Endodermal cell (in vitro differentiated cells): ENCODE measurements at regions not wholly inside any gene's neighbourhood (a gene's known extent, or its start where the extent isn't known, plus 50 kb on each side); places are given as distances from the start of the nearest gene placed in this dataset.
"Not testable (repeated sequence)": the region's sequence is repeated elsewhere in the genome, so short reads cannot be mapped to it uniquely, and the experiment has no call there.

ENCODE experiments used
- DNase-seq: peaks from one replicate; pipeline ENCODE4 v3.0.0-alpha.2; 2017
- H3K27ac ChIP-seq: 2 replicates; pipeline ENCODE4 v1.5.1; 2013; ENCODE audit warnings: mild to moderate bottlenecking, low read depth, low read length, moderate library complexity
- H3K27me3 ChIP-seq: 2 replicates; pipeline ENCODE4 v1.6.1; 2013; ENCODE audit warnings: mild to moderate bottlenecking, low read length, moderate library complexity; ENCODE audit not compliant: insufficient read depth, control insufficient read depth, poor library complexity, severe bottlenecking
- H3K36me3 ChIP-seq: 2 replicates; pipeline ENCODE4 v1.7.0; 2013; ENCODE audit warnings: mild to moderate bottlenecking, low read length, moderate library complexity; ENCODE audit not compliant: control insufficient read depth, insufficient read depth
- H3K4me1 ChIP-seq: one replicate; pipeline ENCODE4 v1.7.0; 2013; ENCODE audit warnings: low read length; ENCODE audit not compliant: control insufficient read depth, insufficient read depth
- H3K4me3 ChIP-seq: 2 replicates; pipeline ENCODE4 v1.5.1; 2013; ENCODE audit warnings: mild to moderate bottlenecking, low read length, moderate library complexity
- H3K9ac ChIP-seq: 2 replicates; pipeline ENCODE4 v1.6.1; 2013; ENCODE audit warnings: mild to moderate bottlenecking, low read length, moderate library complexity; ENCODE audit not compliant: poor library complexity, severe bottlenecking; ENCODE audit errors: extremely low read depth
- H3K9me3 ChIP-seq: 2 replicates; pipeline ENCODE4 v1.6.1; 2013; ENCODE audit warnings: mild to moderate bottlenecking, low read length, moderate library complexity; ENCODE audit not compliant: control insufficient read depth
- H3K27ac Mint-ChIP-seq: 2 replicates; pipeline ENCODE4 v1.8.0; 2020; ENCODE audit warnings: mixed read lengths
- H3K27me3 Mint-ChIP-seq: 2 replicates; pipeline ENCODE4 v1.8.0; 2021; ENCODE audit warnings: mild to moderate bottlenecking, mixed read lengths; ENCODE audit not compliant: insufficient read depth
- H3K36me3 Mint-ChIP-seq: 2 replicates; pipeline ENCODE4 v1.8.0; 2020; ENCODE audit warnings: low read depth, mixed read lengths
- H3K4me1 Mint-ChIP-seq: 2 replicates; pipeline ENCODE4 v1.8.0; 2020; ENCODE audit warnings: mixed read lengths
- H3K4me3 Mint-ChIP-seq: 2 replicates; pipeline ENCODE4 v1.8.0; 2020; ENCODE audit warnings: mild to moderate bottlenecking, moderate library complexity, mixed read lengths
- H3K9me3 Mint-ChIP-seq: 2 replicates; pipeline ENCODE4 v1.8.0; 2020; ENCODE audit warnings: mild to moderate bottlenecking, mixed read lengths
- WGBS, 2 experiments: methylation state at CpG; one replicate each; pipeline versions ENCODE4 v1.1.5 to v1.1.7; 2013; ENCODE audit warnings: missing lambda C conversion rate in 2 of 2, mixed read lengths in 1 of 2; ENCODE audit not compliant: insufficient coverage in 1 of 2, insufficient read length in 1 of 2; 5-methylcytosine and 5-hydroxymethylcytosine counted together
- TF ChIP-seq, protein P1 (sequence below): fragments of 200-600 bp; sonication (generic); conservative IDR thresholded peaks from 2 replicates; pipeline ENCODE4 v1.5.0; 2021; ENCODE audit warnings: antibody characterized with exemption, mild to moderate bottlenecking

GRCh38 chr7:34567906-34568305 lies 90.1 kb upstream of the NPSR1 start:
- H3K9me3 ChIP-seq, result peaks cover 9% of the 10 kb centered on the region
- no peak for DNase-seq
- Mint-ChIP-seq H3K4me1 (peaks cover 22% of the 10 kb centered on the region), H3K36me3 (no peaks in the 10 kb centered on the region), H3K4me3 (no peak overlapping the region), H3K9me3 (peaks cover 3% of the 10 kb centered on the region), H3K27ac (no peak overlapping the region), H3K27me3 (peaks cover 16% of the 10 kb centered on the region)
- peaks cover 3% of the 10 kb centered on the region for H3K4me1 ChIP-seq
- TF ChIP-seq, protein P1, sequence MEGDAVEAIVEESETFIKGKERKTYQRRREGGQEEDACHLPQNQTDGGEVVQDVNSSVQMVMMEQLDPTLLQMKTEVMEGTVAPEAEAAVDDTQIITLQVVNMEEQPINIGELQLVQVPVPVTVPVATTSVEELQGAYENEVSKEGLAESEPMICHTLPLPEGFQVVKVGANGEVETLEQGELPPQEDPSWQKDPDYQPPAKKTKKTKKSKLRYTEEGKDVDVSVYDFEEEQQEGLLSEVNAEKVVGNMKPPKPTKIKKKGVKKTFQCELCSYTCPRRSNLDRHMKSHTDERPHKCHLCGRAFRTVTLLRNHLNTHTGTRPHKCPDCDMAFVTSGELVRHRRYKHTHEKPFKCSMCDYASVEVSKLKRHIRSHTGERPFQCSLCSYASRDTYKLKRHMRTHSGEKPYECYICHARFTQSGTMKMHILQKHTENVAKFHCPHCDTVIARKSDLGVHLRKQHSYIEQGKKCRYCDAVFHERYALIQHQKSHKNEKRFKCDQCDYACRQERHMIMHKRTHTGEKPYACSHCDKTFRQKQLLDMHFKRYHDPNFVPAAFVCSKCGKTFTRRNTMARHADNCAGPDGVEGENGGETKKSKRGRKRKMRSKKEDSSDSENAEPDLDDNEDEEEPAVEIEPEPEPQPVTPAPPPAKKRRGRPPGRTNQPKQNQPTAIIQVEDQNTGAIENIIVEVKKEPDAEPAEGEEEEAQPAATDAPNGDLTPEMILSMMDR, result no peak
- no peak overlapping the region for H3K4me3 ChIP-seq
- H3K36me3 ChIP-seq, result no peaks in the 10 kb centered on the region
- no peak overlapping the region for H3K9ac ChIP-seq
- H3K27me3 ChIP-seq, result no peaks in the 10 kb centered on the region
- no peak overlapping the region for H3K27ac ChIP-seq
- 75% methylated on average over 1 of the region's 1 CpG; no CpG with 5 or more reads in 1 of the 2 experiments for WGBS, 2 experiments

- H3K4me1 ChIP-seq, result peaks cover 3% of the 10 kb centered on the region
- TF ChIP-seq, protein P1, result no peak
- Mint-ChIP-seq H3K27me3 (peaks cover under 1% of the 10 kb centered on the region), H3K4me1 (peaks cover 22% of the 10 kb centered on the region), H3K9me3 (peaks cover 15% of the 10 kb centered on the region), H3K36me3 (peaks cover 2% of the 10 kb centered on the region), H3K27ac (no peak overlapping the region), H3K4me3 (no peak overlapping the region)
- WGBS, 2 experiments, result 73 to 100% methylated on average over 1 to 6 of the region's 6 CpGs
- H3K27ac ChIP-seq, result no peak overlapping the region
- H3K27me3 ChIP-seq, result no peaks in the 10 kb centered on the region
- H3K4me3 ChIP-seq, result peak overlapping the region; percentile 3
- peaks cover 23% of the 10 kb centered on the region for H3K9me3 ChIP-seq
- no peak overlapping the region for H3K9ac ChIP-seq
- H3K36me3 ChIP-seq, result no peaks in the 10 kb centered on the region
- peak; percentile 60 for DNase-seq
Measured at GRCh38 chr7:34569975-34570699, 87.9 kb upstream of the NPSR1 start.

GRCh38 chr7:34575006-34575405 lies 83.0 kb upstream of the NPSR1 start:
- H3K9me3 ChIP-seq, result peaks cover 24% of the 10 kb centered on the region
- Mint-ChIP-seq H3K4me1 (no peaks in the 10 kb centered on the region), H3K9me3 (peaks cover 48% of the 10 kb centered on the region), H3K27ac (no peak overlapping the region), H3K27me3 (no peaks in the 10 kb centered on the region), H3K36me3 (peaks cover 2% of the 10 kb centered on the region), H3K4me3 (no peak overlapping the region)
- TF ChIP-seq, protein P1, result no peak
- no peak overlapping the region for H3K9ac ChIP-seq
- no peak overlapping the region for H3K4me3 ChIP-seq
- H3K36me3 ChIP-seq, result no peaks in the 10 kb centered on the region
- DNase-seq, result no peak
- H3K4me1 ChIP-seq, result peaks cover under 1% of the 10 kb centered on the region
- WGBS, 2 experiments, result 92 to 93% methylated on average over 2 of the region's 2 CpGs
- no peaks in the 10 kb centered on the region for H3K27me3 ChIP-seq
- H3K27ac ChIP-seq, result no peak overlapping the region

- 88% methylated on average over 1 of the region's 1 CpG; no CpG with 5 or more reads in 1 of the 2 experiments for WGBS, 2 experiments
- not testable (repeated sequence) for H3K27ac Mint-ChIP-seq
- H3K9me3 Mint-ChIP-seq, result peaks cover 54% of the 10 kb centered on the region
Measured at GRCh38 chr7:34577934-34578333, 80.1 kb upstream of the NPSR1 start.

DNA sequence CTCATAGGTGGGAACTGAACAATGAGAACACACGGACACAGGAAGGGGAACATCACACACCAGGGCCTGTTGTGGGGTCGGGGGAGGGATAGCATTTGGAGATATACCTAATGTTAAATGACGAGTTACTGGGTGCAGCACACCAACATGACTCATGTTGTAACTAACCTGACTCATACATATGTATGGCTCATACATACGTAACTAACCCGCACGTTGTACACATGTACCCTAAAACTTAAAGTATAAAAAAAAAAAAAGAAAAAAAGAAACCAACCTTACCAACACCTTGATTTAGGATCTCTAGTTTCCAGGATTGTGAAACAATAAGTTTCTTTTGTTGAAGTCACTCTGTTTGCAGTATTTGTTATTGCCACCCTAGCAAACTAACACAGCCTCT lies 76.3 kb upstream of the NPSR1 start:
- not testable (repeated sequence) for H3K27ac ChIP-seq, H3K27ac Mint-ChIP-seq, H3K36me3 Mint-ChIP-seq, H3K4me1 Mint-ChIP-seq, H3K4me3 ChIP-seq, H3K4me3 Mint-ChIP-seq, DNase-seq, H3K9ac ChIP-seq, H3K27me3 ChIP-seq, H3K27me3 Mint-ChIP-seq, H3K36me3 ChIP-seq, H3K4me1 ChIP-seq, H3K9me3 ChIP-seq
- peaks cover 32% of the 10 kb centered on the region for H3K9me3 Mint-ChIP-seq
- 92 to 100% methylated on average over 3 to 6 of the region's 6 CpGs for WGBS, 2 experiments

More at GRCh38 chr7:34577934-34578333, 80.1 kb upstream of the NPSR1 start:
- H3K4me1 ChIP-seq, DNase-seq, H3K36me3 Mint-ChIP-seq, H3K4me3 ChIP-seq, H3K27ac ChIP-seq, H3K36me3 ChIP-seq, H3K9ac ChIP-seq, H3K4me1 Mint-ChIP-seq, H3K27me3 Mint-ChIP-seq, H3K4me3 Mint-ChIP-seq, H3K27me3 ChIP-seq: not testable (repeated sequence)
- peaks cover 17% of the 10 kb centered on the region for H3K9me3 ChIP-seq
